Thyroid gland (tissue), 4 donors: ENCODE measurements at regions not wholly inside any gene's neighbourhood (a gene's known extent, or its start where the extent isn't known, plus 50 kb on each side); places are given as distances from the start of the nearest gene placed in this dataset.

Experiments
- DNase-seq, 2 donors: peaks; one replicate each; pipeline ENCODE4 v3.0.0-alpha.2; 2019
- H3K27ac ChIP-seq, 3 donors: fragments of 200-600 bp; sonication (generic); 1 replicate in 2 of 3; 2 replicates in 1 of 3; pipeline ENCODE4 v1.5.1; 2016 to 2019; ENCODE audit warnings: mild to moderate bottlenecking in 1 of 3, moderate library complexity in 1 of 3
- H3K27me3 ChIP-seq: fragments of 200-600 bp; sonication (generic); one replicate; pipeline ENCODE4 v1.5.1; 2019
- H3K36me3 ChIP-seq, 2 donors: fragments of 200-600 bp; sonication (generic); one replicate each; pipeline ENCODE4 v1.5.1; 2016 to 2019
- H3K4me1 ChIP-seq, 2 donors: fragments of 200-600 bp; sonication (generic); one replicate each; pipeline ENCODE4 v1.5.1; 2017 to 2019
- H3K4me3 ChIP-seq, 3 donors: fragments of 200-600 bp; sonication (generic); replicated peaks in 1 of 3; 1 replicate in 2 of 3; 2 replicates in 1 of 3; pipeline ENCODE4 v1.5.1; 2016; ENCODE audit warnings: mild to moderate bottlenecking in 1 of 3
- H3K9me3 ChIP-seq: fragments of 200-600 bp; sonication (generic); one replicate; pipeline ENCODE4 v1.5.1; 2017
- POLR2A ChIP-seq, 2 donors: fragments of 450-650 bp; IDR thresholded peaks; one replicate each; pipeline ENCODE4 v1.6.1; 2017; ENCODE audit warnings: antibody characterized with exemption in 2 of 2, mild to moderate bottlenecking in 2 of 2, moderate library complexity in 1 of 2
- WGBS, 2 donors: methylation state at CpG; one replicate each; pipeline ENCODE4 v1.1.5; 2017; 5-methylcytosine and 5-hydroxymethylcytosine counted together
- intact Hi-C: fragments of 100-400 bp; cut with DNase I; formaldehyde crosslinking; loops from one replicate; pipeline ENCODE4 v1.15.1; 2023
- TF ChIP-seq, protein P1 (sequence below), 6 experiments: fragments of 200-600 bp in 3 of 6; fragments of 450-650 bp in 3 of 6; sonication (generic) in 3 of 6; IDR thresholded peaks; one replicate each; pipeline ENCODE4 v1.5.1; 2016 to 2019; ENCODE audit warnings: antibody characterized with exemption in 6 of 6, mild to moderate bottlenecking in 2 of 6, inconsistent platforms in 1 of 6, moderate library complexity in 1 of 6

DNA sequence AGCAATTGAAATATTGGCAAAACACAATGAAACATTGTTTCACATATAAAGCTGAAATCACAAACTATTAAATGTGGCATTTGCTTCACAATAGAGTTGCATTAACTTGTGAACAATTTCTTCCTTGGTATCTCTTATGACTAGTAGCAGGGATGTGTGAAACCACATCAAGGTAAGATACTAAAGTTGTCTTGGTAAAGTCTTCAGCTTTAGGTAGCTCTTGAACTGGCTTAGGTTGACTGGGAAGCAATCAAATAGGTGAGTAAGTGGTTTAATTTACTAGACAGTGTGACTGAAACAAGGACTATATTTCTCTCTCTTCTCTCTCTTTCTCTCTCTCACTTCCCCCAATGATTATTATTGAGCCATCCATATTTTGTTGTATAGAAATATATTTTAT is 141.5 kb upstream of the KCNK2 start:
- intact Hi-C loops, result no loop called here
- Histone ChIP-seq H3K36me3 (no peaks in the 10 kb centered on the region), H3K27ac (no peak overlapping the region), H3K4me1 (no peaks in the 10 kb centered on the region), H3K27me3 (no peaks in the 10 kb centered on the region), H3K9me3 (no peaks in the 10 kb centered on the region), H3K4me3 (no peak overlapping the region)
- no peak for DNase-seq
- TF ChIP-seq, protein P1, sequence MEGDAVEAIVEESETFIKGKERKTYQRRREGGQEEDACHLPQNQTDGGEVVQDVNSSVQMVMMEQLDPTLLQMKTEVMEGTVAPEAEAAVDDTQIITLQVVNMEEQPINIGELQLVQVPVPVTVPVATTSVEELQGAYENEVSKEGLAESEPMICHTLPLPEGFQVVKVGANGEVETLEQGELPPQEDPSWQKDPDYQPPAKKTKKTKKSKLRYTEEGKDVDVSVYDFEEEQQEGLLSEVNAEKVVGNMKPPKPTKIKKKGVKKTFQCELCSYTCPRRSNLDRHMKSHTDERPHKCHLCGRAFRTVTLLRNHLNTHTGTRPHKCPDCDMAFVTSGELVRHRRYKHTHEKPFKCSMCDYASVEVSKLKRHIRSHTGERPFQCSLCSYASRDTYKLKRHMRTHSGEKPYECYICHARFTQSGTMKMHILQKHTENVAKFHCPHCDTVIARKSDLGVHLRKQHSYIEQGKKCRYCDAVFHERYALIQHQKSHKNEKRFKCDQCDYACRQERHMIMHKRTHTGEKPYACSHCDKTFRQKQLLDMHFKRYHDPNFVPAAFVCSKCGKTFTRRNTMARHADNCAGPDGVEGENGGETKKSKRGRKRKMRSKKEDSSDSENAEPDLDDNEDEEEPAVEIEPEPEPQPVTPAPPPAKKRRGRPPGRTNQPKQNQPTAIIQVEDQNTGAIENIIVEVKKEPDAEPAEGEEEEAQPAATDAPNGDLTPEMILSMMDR (IDR thresholded peaks at IDR 0.05), result no peak
- no peak for TF ChIP-seq POLR2A (IDR thresholded peaks at IDR 0.05)

DNA sequence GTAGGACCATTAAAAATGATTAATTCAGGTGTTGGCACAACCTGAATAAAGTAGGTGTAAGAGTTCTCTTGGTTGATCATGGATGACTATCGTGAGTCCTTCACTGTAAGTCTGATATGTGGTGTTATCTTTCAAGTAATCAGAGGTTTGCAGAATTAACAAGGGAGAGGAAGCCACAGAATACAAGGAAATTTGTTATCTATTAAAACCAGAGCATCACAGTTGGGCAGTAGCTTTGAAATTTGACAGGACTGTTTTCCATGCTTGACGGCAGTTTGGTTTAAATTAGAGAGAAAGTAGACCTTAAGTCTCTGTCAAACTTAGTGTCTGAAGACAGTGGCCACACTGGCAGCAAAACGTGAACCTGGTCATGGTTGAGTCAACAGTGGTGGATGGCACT is 139.5 kb upstream of the KCNK2 start:
- TF ChIP-seq, protein P1 (IDR thresholded peaks at IDR 0.05), result no peak
- TF ChIP-seq POLR2A (IDR thresholded peaks at IDR 0.05), result no peak
- intact Hi-C loops, result no loop called here
- H3K4me1 ChIP-seq, result no peaks in the 10 kb centered on the region

DNA sequence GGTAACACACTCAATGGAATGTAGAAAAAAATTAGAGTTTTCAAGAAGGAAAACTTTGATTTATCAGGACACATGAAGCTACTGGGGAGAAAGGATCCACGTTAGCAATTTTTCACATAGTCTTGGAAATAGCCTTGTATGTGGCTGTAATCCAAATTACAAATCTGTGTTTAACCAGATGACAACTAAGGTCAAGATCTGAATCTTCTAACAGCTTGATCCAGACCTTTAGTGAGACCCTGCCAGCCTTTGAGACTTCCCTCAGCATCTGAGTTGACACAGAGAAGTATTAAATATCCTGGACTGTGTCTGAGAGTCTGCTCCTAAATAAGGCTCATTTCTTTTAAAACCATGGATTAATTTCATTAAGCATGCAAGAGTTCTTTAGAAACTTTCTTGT is 135.9 kb upstream of the KCNK2 start:
- no peaks in the 10 kb centered on the region for H3K9me3 ChIP-seq
- 63 to 70% methylated on average over 1 of the region's 1 CpG for WGBS, 2 donors
- no peak overlapping the region for H3K27ac ChIP-seq
- TF ChIP-seq, protein P1 (IDR thresholded peaks at IDR 0.05), result no peak
- TF ChIP-seq POLR2A (IDR thresholded peaks at IDR 0.05), result no peak
- DNase-seq, result no peak
- intact Hi-C loops, result no loop called here
- H3K4me3 ChIP-seq, result no peak overlapping the region
- H3K36me3 ChIP-seq, result no peaks in the 10 kb centered on the region
- H3K27me3 ChIP-seq, result no peaks in the 10 kb centered on the region
- H3K4me1 ChIP-seq, result no peaks in the 10 kb centered on the region

More for the DNA sequence above, 139.5 kb upstream of the KCNK2 start:
- Histone ChIP-seq H3K36me3 (no peaks in the 10 kb centered on the region), H3K4me3 (no peak overlapping the region), H3K27ac (no peak overlapping the region), H3K27me3 (no peaks in the 10 kb centered on the region), H3K9me3 (no peaks in the 10 kb centered on the region)
- no peak for DNase-seq
- 82 to 83% methylated on average over 3 of the region's 3 CpGs for WGBS, 2 donors

DNA sequence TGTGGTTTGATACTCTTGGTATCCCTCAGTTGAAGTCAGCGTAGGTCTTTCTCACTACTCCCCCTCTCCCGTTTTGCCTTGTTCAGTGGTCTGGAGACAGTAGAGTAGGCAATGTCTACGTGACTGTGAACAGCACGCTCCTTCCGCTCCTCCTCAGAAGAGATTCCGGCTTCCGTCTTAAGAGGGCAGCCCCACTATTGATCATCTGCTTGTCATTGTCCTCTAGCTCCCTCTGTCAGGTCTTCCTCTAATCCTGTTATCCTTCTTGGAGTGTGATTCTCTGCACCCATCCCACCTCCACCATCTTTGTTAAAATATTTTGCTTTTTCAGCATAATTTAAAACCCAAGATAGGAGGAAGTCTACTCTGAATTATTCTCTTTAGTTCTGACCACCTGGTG is 129.9 kb upstream of the KCNK2 start:
- H3K9me3 ChIP-seq, result no peaks in the 10 kb centered on the region
- H3K27ac ChIP-seq, result no peak overlapping the region
- H3K4me3 ChIP-seq, result no peak overlapping the region
- DNase-seq, result no peak
- no peaks in the 10 kb centered on the region for H3K36me3 ChIP-seq
- H3K27me3 ChIP-seq, result no peaks in the 10 kb centered on the region
- 82 to 90% methylated on average over 7 of the region's 7 CpGs for WGBS, 2 donors
- intact Hi-C loops, result no loop called here
- no peaks in the 10 kb centered on the region for H3K4me1 ChIP-seq
- TF ChIP-seq, protein P1 (IDR thresholded peaks at IDR 0.05), result no peak
- TF ChIP-seq POLR2A (IDR thresholded peaks at IDR 0.05), result no peak

DNA sequence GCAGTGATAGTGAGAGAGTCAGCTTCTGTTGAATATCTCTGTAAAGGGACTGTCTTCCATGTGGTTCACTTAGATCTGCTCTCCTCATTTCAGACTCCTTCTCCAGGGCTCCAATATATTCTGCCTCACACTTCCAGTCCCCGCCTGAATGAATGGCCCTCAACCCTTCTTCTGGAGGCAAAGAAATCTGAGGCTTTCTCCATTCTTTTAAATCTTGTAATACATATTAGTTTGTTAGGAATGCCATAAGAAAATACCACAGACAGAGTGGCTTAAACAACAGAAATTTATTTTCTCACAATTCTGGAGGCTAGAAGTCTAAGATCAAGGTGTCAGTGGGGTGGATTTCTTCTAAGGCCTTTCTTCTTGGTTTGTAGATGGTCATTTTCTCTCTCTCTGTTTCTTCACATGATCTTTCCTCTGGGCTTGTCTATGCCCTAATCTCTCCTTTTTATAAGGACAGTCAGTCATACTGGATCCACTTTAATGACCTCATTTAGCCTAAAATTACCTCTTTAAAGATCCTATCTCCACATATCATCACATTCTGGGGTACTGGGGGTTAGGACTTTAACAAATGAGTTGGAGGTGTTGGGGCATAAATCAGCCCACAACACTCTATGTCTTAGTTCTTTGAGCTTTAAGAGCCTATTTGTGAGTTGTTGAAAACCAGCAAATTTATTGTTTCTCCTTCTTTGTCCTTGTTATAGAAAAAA is 128.5 kb upstream of the KCNK2 start:
- 95 to 97% methylated on average over 1 of the region's 1 CpG for WGBS, 2 donors
- no peak for DNase-seq
- TF ChIP-seq, protein P1 (IDR thresholded peaks at IDR 0.05), result no peak
- no peak for TF ChIP-seq POLR2A (IDR thresholded peaks at IDR 0.05)

More for the DNA sequence above, 128.5 kb upstream of the KCNK2 start:
- no peaks in the 10 kb centered on the region for H3K9me3 ChIP-seq
- intact Hi-C loops, result no loop called here
- no peak overlapping the region for H3K27ac ChIP-seq
- no peaks in the 10 kb centered on the region for H3K4me1 ChIP-seq
- H3K4me3 ChIP-seq, result no peak overlapping the region
- H3K27me3 ChIP-seq, result no peaks in the 10 kb centered on the region
- no peaks in the 10 kb centered on the region for H3K36me3 ChIP-seq
